ENCODE measurements at regions not wholly inside any gene's neighbourhood (a gene's known extent, or its start where the extent isn't known, plus 50 kb on each side); places are given as distances from the start of the nearest gene placed in this dataset.
"Not testable (repeated sequence)": the region's sequence is repeated elsewhere in the genome, so short reads cannot be mapped to it uniquely, and the experiment has no call there.

DNA sequence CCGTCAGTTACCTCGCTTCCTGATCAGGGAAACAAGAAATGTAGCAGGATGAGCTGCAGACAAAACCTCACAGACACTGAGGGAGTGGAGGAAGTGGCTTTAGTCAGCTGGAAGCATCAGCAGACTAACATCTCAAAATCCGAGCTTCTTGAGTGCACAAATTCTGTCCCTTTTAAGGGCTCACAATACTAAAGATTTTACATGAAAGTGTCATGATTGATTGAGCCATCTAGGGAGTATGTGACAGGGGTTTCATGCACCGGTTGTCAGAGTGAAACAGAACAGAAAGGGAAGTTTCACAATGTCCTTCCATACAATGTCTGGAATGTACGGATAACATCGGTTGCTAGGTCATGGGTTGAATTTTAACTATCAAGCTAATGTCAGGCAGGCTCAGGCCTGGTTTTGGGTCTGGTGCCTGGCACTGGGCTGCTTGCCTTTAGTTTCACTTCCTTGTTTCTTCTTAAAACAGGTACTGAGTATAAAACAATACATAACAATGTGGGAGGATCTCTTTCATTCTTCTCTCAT lies 1235.7 kb downstream of the CDY2B start:
- ATAC-seq (ENCODE audit: insufficient read depth, low read depth): no peak
- no peak for DNase-seq
- H3K27me3 ChIP-seq (ENCODE audit: insufficient read depth, low read length, poor library complexity): no peaks in the 10 kb centered on the region
- TF ChIP-seq EZH2 (IDR thresholded peaks at IDR 0.05; ENCODE audit: borderline replicate concordance, low read depth, low read length, severe bottlenecking) (no peak), CTCF (IDR thresholded peaks at IDR 0.05; ENCODE audit: borderline replicate concordance, extremely low read depth, low read length, poor library complexity, severe bottlenecking) (no peak)
- H4K20me1 ChIP-seq (ENCODE audit: insufficient read depth, low read length): no peaks in the 10 kb centered on the region
- H2AFZ ChIP-seq (ENCODE audit: low read depth, low read length): no peak overlapping the region
- H3K9ac ChIP-seq (ENCODE audit: low read depth, low read length): no peak overlapping the region
- no peaks in the 10 kb centered on the region for H3K9me3 ChIP-seq (ENCODE audit: insufficient read depth, low read length, severe bottlenecking)
- no peak overlapping the region for H3K27ac ChIP-seq (ENCODE audit: low read length)
- H3K4me2 ChIP-seq (ENCODE audit: insufficient read depth, low read length): no peak overlapping the region
- H3K36me3 ChIP-seq (ENCODE audit: insufficient read depth, low read length): no peaks in the 10 kb centered on the region
- no peak overlapping the region for H3K4me3 ChIP-seq (ENCODE audit: low read depth in 1 of 2, low read length in 2 of 2)
- H3K79me2 ChIP-seq (ENCODE audit: insufficient read depth, low read length): no peaks in the 10 kb centered on the region
- no peaks in the 10 kb centered on the region for H3K4me1 ChIP-seq (ENCODE audit: insufficient read depth, low read length)

GRCh38 chrY:16639777-16640176 lies 1240.2 kb downstream of the CDY2B start:
- no peak for TF ChIP-seq EZH2 (IDR thresholded peaks at IDR 0.05; ENCODE audit: borderline replicate concordance, low read depth, low read length, severe bottlenecking)
- peak; percentile 9 for TF ChIP-seq CTCF (IDR thresholded peaks at IDR 0.05; ENCODE audit: borderline replicate concordance, extremely low read depth, low read length, poor library complexity, severe bottlenecking)
- H3K36me3 ChIP-seq (ENCODE audit: insufficient read depth, low read length): no peaks in the 10 kb centered on the region
- H3K4me3 ChIP-seq (ENCODE audit: low read depth in 1 of 2, low read length in 2 of 2): no peak overlapping the region
- H2AFZ ChIP-seq (ENCODE audit: low read depth, low read length): no peak overlapping the region
- H3K27me3 ChIP-seq (ENCODE audit: insufficient read depth, low read length, poor library complexity): no peaks in the 10 kb centered on the region
- H3K79me2 ChIP-seq (ENCODE audit: insufficient read depth, low read length): no peaks in the 10 kb centered on the region
- H3K9me3 ChIP-seq (ENCODE audit: insufficient read depth, low read length, severe bottlenecking): no peaks in the 10 kb centered on the region
- no peak overlapping the region for H3K27ac ChIP-seq (ENCODE audit: low read length)
- no peak overlapping the region for H3K9ac ChIP-seq (ENCODE audit: low read depth, low read length)
- no peaks in the 10 kb centered on the region for H4K20me1 ChIP-seq (ENCODE audit: insufficient read depth, low read length)
- ATAC-seq (ENCODE audit: insufficient read depth, low read depth) (no peak), DNase-seq (no peak)
- H3K4me1 ChIP-seq (ENCODE audit: insufficient read depth, low read length): no peaks in the 10 kb centered on the region
- H3K4me2 ChIP-seq (ENCODE audit: insufficient read depth, low read length): no peak overlapping the region

- not testable (repeated sequence) for H4K20me1 ChIP-seq (ENCODE audit: insufficient read depth, low read length); H2AFZ ChIP-seq (ENCODE audit: low read depth, low read length); ATAC-seq (ENCODE audit: insufficient read depth, low read depth); H3K27ac ChIP-seq (ENCODE audit: low read length); DNase-seq; H3K9me3 ChIP-seq (ENCODE audit: insufficient read depth, low read length, severe bottlenecking); H3K36me3 ChIP-seq (ENCODE audit: insufficient read depth, low read length); H3K4me2 ChIP-seq (ENCODE audit: insufficient read depth, low read length); H3K4me3 ChIP-seq (ENCODE audit: low read depth in 1 of 2, low read length in 2 of 2); H3K9ac ChIP-seq (ENCODE audit: low read depth, low read length); H3K4me1 ChIP-seq (ENCODE audit: insufficient read depth, low read length); H3K27me3 ChIP-seq (ENCODE audit: insufficient read depth, low read length, poor library complexity); H3K79me2 ChIP-seq (ENCODE audit: insufficient read depth, low read length)
Measured at GRCh38 chrY:16638743-16639142, 1241.3 kb downstream of the CDY2B start.

GRCh38 chrY:16636254-16636653 lies 1243.8 kb downstream of the CDY2B start:
- no peak for DNase-seq
- Histone ChIP-seq H3K4me2 (ENCODE audit: insufficient read depth, low read length) (no peak overlapping the region), H3K79me2 (ENCODE audit: insufficient read depth, low read length) (no peaks in the 10 kb centered on the region), H4K20me1 (ENCODE audit: insufficient read depth, low read length) (no peaks in the 10 kb centered on the region), H2AFZ (ENCODE audit: low read depth, low read length) (no peak overlapping the region), H3K4me3 (ENCODE audit: low read depth in 1 of 2, low read length in 2 of 2) (no peak overlapping the region), H3K4me1 (ENCODE audit: insufficient read depth, low read length) (no peaks in the 10 kb centered on the region), H3K9me3 (ENCODE audit: insufficient read depth, low read length, severe bottlenecking) (no peaks in the 10 kb centered on the region), H3K27me3 (ENCODE audit: insufficient read depth, low read length, poor library complexity) (no peaks in the 10 kb centered on the region), H3K9ac (ENCODE audit: low read depth, low read length) (no peak overlapping the region), H3K36me3 (ENCODE audit: insufficient read depth, low read length) (no peaks in the 10 kb centered on the region), H3K27ac (ENCODE audit: low read length) (no peak overlapping the region)
- no peak for TF ChIP-seq EZH2 (IDR thresholded peaks at IDR 0.05; ENCODE audit: borderline replicate concordance, low read depth, low read length, severe bottlenecking)
- no peak for TF ChIP-seq CTCF (IDR thresholded peaks at IDR 0.05; ENCODE audit: borderline replicate concordance, extremely low read depth, low read length, poor library complexity, severe bottlenecking)
- no peak for ATAC-seq (ENCODE audit: insufficient read depth, low read depth)
